HuH-7 (cell line): ENCODE measurements at regions not wholly inside any gene's neighbourhood (a gene's known extent, or its start where the extent isn't known, plus 50 kb on each side); places are given as distances from the start of the nearest gene placed in this dataset.

Experiments
- DNase-seq: peaks from one replicate; pipeline ENCODE4 v3.0.0; 2011; ENCODE audit warnings: low spot score

DNA sequence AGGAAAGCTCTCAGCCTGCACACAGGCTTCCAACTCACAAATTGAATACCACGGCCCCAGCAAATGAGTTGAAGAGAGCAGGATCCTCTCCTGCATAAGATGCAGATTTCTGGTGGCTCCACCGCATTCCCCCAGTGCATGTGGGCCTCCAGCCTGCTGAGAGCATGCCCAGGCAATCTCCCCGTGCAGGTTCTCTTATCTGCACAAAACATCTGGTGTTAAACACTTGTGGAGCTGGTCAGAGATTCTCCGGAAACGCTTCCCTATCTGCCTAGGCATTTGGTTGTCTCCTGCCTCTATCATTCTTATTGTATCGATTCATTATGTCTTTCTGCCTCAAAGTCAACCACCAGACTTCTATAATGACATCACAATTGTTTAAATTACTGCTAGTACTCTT is 1349.0 kb upstream of the B3GALT2 start:
- DNase-seq, result no peak

DNA sequence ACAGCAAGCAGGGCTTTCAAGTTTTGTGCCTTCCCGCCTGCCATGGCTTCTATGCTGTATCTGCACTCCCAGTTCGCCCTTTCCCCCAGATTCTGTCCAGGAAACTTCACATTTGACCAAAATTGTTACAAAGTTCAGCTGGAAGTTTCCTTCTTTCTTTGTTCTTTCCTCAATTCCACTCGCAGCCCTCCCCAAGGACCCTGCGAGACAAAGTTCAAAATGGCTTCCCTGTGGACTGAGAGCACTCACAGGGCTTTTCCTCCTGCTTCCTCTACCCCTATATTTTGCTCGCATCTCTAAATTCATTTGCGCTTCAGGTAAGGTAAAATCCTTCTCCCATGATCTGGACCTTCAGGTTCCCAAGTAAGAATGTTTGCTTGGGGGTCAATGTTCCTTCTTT is 1348.4 kb upstream of the B3GALT2 start:
- no peak for DNase-seq

DNA sequence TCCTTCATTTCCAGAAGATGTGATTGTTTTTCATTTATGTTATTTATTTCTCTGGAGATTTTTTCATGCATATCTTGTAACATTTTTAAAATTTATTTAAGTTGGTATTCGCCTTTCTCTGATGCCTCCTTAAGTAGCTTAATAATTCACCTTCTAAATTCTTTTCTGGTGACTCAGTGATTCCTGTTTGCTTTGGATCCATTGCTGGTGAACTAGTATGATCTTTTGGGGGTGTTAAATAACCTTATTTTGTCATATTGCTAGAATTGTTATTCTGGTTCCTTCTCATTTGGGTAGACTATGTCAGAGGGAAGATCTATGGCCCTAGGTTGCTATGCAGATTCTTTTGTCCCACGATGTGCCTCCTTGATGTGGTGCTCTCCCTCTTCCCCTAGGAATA is 1347.2 kb upstream of the B3GALT2 start:
- no peak for DNase-seq

GRCh38 chr1:194517567-194517966 is 1331.2 kb upstream of the B3GALT2 start:
- DNase-seq, result no peak

DNA sequence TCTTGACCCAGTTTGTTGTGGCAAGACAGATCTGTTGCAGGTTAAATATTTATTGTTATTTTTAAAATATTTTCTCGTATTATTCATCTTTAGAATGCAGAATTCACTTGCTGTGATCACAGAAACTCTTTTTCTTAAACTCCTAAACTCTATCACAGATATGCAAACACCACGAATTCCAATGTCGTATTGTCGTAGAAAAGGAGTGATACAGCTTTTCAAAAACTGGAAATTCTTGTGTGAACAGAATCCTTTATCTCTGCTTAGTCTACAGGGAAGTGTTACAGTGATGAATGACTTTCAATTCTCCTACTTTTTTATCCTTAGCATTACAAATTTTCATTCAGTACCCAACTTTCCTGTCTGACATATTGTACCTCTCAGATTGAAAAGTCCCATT is 1329.5 kb upstream of the B3GALT2 start:
- DNase-seq, result no peak

- DNase-seq, result no peak
Measured at GRCh38 chr1:194512957-194513356, 1326.5 kb upstream of the B3GALT2 start.

GRCh38 chr1:194512345-194512744 is 1325.9 kb upstream of the B3GALT2 start:
- DNase-seq, result no peak

DNA sequence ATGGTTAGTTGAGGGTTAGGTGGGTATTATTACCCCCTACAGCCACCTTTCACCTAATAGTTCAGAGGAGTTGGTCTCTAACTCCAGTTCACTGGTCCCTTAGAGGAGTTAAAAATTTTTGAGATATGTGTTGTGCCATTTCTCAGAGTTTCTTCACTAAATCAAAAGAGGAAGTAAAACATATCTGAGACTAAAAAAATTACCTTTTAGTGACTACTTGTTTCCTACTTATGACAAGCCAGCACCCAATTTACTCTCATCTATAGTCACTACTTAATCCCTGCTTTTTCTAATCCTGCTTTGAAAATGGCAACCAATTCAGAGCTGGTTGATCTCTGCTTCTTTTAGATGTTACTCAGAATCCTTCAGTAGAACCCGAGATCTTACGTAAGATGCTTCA is 1316.8 kb upstream of the B3GALT2 start:
- DNase-seq, result no peak

DNA sequence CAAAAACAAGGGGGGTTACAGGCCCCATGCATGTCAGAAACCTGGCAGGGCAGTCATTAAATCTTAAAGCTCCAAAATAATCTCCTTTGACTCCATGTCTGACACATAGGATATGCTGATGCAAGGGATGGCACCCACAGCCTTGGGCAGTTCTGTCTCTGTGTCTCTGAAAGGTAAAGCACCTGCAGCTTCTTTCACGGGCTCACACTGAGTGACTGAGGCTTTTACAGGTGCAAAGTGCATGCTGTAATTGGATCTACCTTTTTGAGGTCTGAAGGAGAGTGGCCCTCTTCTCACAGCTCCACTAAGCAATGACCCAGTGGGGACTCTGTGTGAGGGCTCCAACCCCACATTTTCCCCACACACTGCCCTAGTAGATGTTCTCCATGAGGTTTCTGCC is 1309.0 kb upstream of the B3GALT2 start:
- DNase-seq, result no peak

GRCh38 chr1:194487172-194487571 is 1300.8 kb upstream of the B3GALT2 start:
- DNase-seq, result no peak

DNA sequence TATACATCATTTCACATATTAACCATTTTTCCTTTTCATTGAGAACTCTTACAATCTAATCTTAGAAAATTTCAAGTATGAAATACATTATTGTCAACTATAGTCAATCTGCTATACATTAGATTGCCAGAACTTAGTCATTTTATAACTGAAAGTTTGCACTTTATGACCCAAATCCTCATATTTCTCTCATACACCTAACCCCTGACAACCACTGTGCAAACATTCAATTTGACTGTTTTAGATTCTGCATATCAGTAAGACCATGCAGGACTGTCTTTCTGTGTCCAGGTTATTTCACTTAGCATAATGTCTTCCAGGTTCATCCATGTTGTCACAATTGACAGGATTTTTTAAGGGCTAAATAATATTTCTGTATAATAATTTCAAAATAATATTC is 1299.0 kb upstream of the B3GALT2 start:
- no peak for DNase-seq

DNA sequence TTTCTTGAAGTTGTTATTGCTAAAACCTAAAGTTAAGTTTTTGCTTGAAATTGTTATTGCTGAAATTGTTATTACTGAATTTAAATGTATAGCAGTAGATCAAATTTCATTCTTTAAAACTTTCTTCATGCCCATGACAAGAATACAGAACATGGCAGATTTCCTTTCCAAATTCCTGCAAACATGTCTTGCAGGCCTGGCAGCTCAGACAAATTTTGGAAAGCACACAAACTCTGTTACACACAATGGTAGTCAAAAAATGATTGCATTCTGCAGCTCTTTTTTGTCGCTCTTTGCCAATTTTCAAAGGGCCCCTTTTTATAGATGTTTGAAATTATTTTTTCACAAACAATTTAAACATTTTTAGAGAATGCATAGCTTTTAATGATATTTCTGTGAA is 1292.3 kb upstream of the B3GALT2 start:
- DNase-seq, result no peak

- DNase-seq, result no peak
Measured at GRCh38 chr1:194477908-194478307, 1291.5 kb upstream of the B3GALT2 start.

DNA sequence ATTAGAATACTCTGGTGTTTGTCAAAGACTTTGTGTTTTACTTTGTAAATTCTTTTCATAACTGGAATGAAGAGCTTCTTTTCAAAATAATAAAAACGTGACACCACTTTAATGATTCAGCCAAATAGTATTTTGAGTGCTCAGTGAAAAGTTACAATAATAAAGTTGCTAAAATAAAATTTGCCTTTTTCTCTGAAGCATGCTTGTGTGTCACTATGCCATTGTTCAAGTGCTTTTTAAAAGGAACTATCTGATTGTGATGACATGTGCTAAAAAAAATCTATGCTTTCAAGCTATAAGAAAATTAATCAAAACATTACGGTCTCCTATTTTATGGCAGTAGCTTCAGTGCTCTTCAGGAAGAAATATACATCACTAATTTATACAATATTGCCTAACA is 1290.5 kb upstream of the B3GALT2 start:
- DNase-seq, result no peak

DNA sequence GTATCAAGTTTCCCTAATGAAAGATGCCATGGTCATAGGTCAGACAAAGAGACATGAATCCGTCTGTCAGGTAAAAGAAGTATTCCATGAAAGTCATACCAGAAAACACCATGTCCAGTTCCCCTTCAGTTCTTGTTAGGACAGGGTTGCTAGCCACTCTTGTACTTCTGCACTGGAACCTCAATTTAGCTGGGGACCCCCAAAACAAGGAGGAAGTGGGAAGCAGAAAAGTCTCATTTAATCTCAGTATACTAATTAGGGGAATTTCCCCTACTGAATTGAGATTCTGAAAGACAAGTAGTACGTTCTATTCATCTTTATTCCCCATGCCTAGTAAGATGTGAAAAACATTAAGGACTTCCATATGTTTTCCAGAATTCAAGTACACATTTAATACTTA is 1289.9 kb upstream of the B3GALT2 start:
- no peak for DNase-seq

DNA sequence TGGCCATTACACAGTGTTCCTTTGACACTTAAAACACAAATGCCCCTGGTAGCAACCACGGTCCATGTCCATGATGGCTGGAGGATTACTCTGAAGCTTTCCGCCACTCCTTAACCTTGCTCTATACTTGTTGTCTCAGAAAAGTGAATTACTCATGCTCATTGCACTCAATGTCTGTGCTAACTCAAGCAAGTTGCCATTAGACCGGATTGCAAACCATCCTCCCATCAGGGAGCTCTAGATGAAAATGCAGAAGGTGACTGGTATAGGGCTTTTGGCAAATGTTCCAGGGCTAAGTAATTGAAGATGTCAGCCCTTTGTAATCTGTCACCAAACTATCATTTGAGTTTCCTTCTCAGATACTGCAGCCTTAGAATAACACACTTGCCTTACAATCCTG is 1288.3 kb upstream of the B3GALT2 start:
- DNase-seq, result no peak

GRCh38 chr1:194473766-194474165 is 1287.4 kb upstream of the B3GALT2 start:
- DNase-seq, result no peak

DNA sequence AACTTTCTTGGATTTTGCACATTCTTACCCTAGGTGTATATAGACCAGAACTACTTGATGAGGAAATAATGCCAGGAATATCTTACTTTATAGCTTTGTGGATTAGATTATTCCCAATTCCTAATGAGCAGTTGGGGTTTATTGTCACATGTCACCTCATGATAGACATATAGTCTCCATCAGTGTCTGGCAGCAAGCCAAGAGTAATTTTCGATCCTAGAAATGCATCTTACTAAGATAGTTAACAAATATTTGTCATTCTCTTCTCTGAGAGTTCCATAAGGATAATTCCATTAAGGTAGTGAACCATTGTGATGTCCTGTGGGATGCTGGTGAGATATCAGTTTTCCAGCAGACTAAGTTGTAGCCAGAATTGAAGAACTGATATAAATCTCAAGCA is 1282.9 kb upstream of the B3GALT2 start:
- DNase-seq, result no peak

GRCh38 chr1:194466706-194467105 is 1280.3 kb upstream of the B3GALT2 start:
- peak; percentile 3 for DNase-seq

- DNase-seq, result no peak
Measured at GRCh38 chr1:194447636-194448035, 1261.2 kb upstream of the B3GALT2 start.

- no peak for DNase-seq
Measured at GRCh38 chr1:194445244-194445643, 1258.8 kb upstream of the B3GALT2 start.

DNA sequence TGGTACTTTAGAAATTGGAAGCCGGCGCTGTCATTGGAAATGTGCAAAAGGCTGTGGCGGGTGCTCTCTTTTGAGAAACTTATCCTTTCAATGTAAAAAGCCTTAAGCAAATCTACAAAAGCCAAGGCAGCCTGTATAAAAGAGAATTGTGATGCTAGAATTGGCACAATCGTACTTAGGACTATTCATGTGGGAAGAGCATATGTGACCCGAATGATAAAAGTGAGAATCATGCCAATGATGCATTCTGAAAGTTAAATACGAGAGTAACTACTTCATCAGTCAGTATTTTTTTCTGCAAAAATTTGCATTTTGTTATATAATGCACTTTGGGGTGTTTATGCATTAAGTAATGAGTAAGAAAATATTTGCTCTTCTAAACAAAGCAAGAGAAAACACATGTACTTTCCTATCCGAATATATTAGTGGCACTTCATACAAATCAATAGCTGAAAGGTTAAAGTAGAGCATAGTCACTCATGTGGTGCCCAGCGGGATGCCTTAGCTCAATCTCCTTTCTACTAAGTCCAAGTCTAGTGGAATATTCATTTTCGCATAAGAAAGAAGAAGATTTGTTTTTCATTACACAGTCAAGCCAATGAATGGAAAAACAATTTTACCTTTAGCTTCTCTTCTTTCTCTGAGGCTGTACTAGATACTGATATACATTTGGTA is 1256.6 kb upstream of the B3GALT2 start:
- no peak for DNase-seq

GRCh38 chr1:194437135-194437534 is 1250.7 kb upstream of the B3GALT2 start:
- DNase-seq, result no peak

DNA sequence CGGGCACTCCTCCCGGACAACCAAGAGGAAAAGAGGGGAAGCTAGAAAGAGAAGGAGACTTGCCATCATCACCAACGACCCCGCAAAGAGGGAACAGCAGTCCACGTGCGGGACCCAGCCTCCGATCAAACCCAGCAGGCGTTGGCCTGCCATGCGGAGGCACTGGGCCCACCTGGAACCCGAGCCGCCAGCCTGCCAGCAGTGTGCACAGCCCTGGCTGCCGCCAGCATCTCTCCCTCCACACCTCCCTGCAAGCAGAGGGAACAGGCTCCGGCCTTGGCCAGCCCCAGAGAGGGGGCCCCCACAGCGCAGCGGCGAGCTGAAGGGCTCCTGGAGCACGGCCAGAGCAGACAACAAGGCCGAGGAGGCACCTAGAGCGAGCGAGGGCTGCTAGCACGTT is 1244.7 kb upstream of the B3GALT2 start:
- no peak for DNase-seq

GRCh38 chr1:194420706-194421105 is 1234.3 kb upstream of the B3GALT2 start:
- no peak for DNase-seq
